ENCODE measurements at regions not wholly inside any gene's neighbourhood (a gene's known extent, or its start where the extent isn't known, plus 50 kb on each side); places are given as distances from the start of the nearest gene placed in this dataset.

DNA sequence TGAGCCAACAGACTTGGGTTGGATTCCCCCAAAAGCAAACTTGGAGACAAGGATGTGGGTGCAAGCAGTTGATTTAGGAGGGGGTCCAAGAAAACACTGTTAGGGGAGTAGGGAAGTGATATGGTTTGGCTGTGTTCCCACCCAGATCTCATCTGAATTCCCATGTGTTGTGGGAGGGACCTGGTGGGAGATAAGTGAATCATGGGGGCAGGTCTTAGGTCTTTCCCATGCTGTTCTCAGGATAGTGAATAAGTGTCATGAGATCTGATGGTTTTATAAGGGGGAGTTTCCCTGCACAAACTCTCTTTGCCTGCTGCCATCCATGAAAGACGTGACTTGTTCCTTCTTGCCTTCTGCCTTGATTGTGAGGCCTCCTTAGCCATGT lies 542.6 kb downstream of the DHX35 start:
- H3K4ac ChIP-seq (replicated peaks; ENCODE audit: insufficient read length, low read depth, low read length): no peak overlapping the region
- no peak for FAIRE-seq
- no peak overlapping the region for H3K23ac ChIP-seq (ENCODE audit: insufficient read length)
- no peak overlapping the region for H3K9ac ChIP-seq (replicated peaks in 1 of 4; ENCODE audit: extremely low read depth in 1 of 4, low read depth in 3 of 4, low read length in 3 of 4)
- no peaks in the 10 kb centered on the region for H3K36me3 ChIP-seq (ENCODE audit: control insufficient read depth in 2 of 4, insufficient read depth in 4 of 4, low read length in 3 of 4)
- no peaks in the 10 kb centered on the region for H3K79me1 ChIP-seq (ENCODE audit: low read depth, low read length)
- H2BK5ac ChIP-seq (ENCODE audit: low read depth, low read length): no peak overlapping the region
- no peaks in the 10 kb centered on the region for H3K27me3 ChIP-seq (replicated peaks in 1 of 4; ENCODE audit: control insufficient read depth in 3 of 4, extremely low read depth in 1 of 4, insufficient read depth in 3 of 4, low read length in 3 of 4)
- no peaks in the 10 kb centered on the region for H3K9me3 ChIP-seq (ENCODE audit: insufficient read depth in 2 of 2, low read depth in 1 of 2, low read length in 1 of 2)
- TF ChIP-seq USF2 (IDR thresholded peaks at IDR 0.05; ENCODE audit: low read length) (no peak), ATF3 (IDR thresholded peaks at IDR 0.05; ENCODE audit: insufficient read depth, low read depth, low read length) (no peak), SIRT6 (IDR thresholded peaks at IDR 0.05; ENCODE audit: low read length) (no peak), JUND (IDR thresholded peaks at IDR 0.05; ENCODE audit: low read length) (no peak), SIN3A (conservative IDR thresholded peaks at IDR 0.05 in 1 of 2, IDR thresholded peaks at IDR 0.05 in 1 of 2; ENCODE audit: low read depth in 1 of 2, low read length in 2 of 2) (no peak), JUN (IDR thresholded peaks at IDR 0.05; ENCODE audit: low read depth, low read length) (no peak), TEAD4 (IDR thresholded peaks at IDR 0.05; ENCODE audit: low read depth, low read length) (no peak), CREB1 (IDR thresholded peaks at IDR 0.05) (no peak), SRF (IDR thresholded peaks at IDR 0.05; ENCODE audit: low read depth, low read length) (no peak), GABPA (IDR thresholded peaks at IDR 0.05; ENCODE audit: borderline replicate concordance, insufficient read depth, low read length) (no peak), CTBP2 (IDR thresholded peaks at IDR 0.05; ENCODE audit: borderline replicate concordance, insufficient read depth, insufficient read length, low read length) (no peak), HDAC2 (IDR thresholded peaks at IDR 0.05; ENCODE audit: borderline replicate concordance in 1 of 2, low read depth in 2 of 2, low read length in 2 of 2) (no peak), CEBPB (IDR thresholded peaks at IDR 0.05; ENCODE audit: low read depth, low read length) (no peak)
- no peak overlapping the region for H3K56ac ChIP-seq (replicated peaks; ENCODE audit: insufficient read length, low read depth, low read length)
- H3K27ac ChIP-seq (ENCODE audit: low read depth, low read length): no peak overlapping the region
- WGBS, 2 experiments (ENCODE audit: extremely low coverage in 1 of 2, insufficient coverage in 1 of 2, insufficient read length in 1 of 2, insufficient replicate concordance in 2 of 2, low coverage in 1 of 2, low lambda C conversion rate in 2 of 2, missing lambda C conversion rate in 1 of 2): 88% methylated on average over 1 of the region's 1 CpG; no CpG with 5 or more reads in 1 of the 2 experiments
- H3K14ac ChIP-seq (ENCODE audit: insufficient read length): no peak overlapping the region
- no peak overlapping the region for H2BK120ac ChIP-seq (replicated peaks; ENCODE audit: low read depth, low read length)
- DNase-seq (ENCODE audit: low read depth in 1 of 2, low spot score in 2 of 2): no peak
- no peak overlapping the region for H4K5ac ChIP-seq (ENCODE audit: insufficient read length, low read depth, low read length)
- H2AFZ ChIP-seq (ENCODE audit: low read length): no peak overlapping the region
- H4K91ac ChIP-seq (replicated peaks; ENCODE audit: insufficient read length, low read length): no peak overlapping the region
- no peaks in the 10 kb centered on the region for H3K4me1 ChIP-seq (replicated peaks in 1 of 4; ENCODE audit: control insufficient read depth in 3 of 4, insufficient read depth in 4 of 4, low read length in 3 of 4)
- no peaks in the 10 kb centered on the region for H3K79me2 ChIP-seq (ENCODE audit: control insufficient read depth in 1 of 2, insufficient read depth in 2 of 2, low read length in 2 of 2)
- H3K18ac ChIP-seq (ENCODE audit: extremely low read depth, low read length): no peak overlapping the region
- H2BK15ac ChIP-seq (ENCODE audit: low read length): no peak overlapping the region
- no peak overlapping the region for H2AK5ac ChIP-seq (ENCODE audit: low read depth, low read length)
- H3K4me3 ChIP-seq (ENCODE audit: extremely low read depth in 1 of 4, insufficient read depth in 2 of 4, low read depth in 3 of 4, low read length in 4 of 4): no peak overlapping the region
- no peaks in the 10 kb centered on the region for H3K23me2 ChIP-seq (ENCODE audit: low read depth, low read length)
- ChIA-PET POLR2A (ENCODE audit: partially characterized antibody) (no interaction called here), CTCF (ENCODE audit: partially characterized antibody) (no interaction called here)
- no peak overlapping the region for H2BK20ac ChIP-seq (ENCODE audit: low read length)
- no peak overlapping the region for H2BK12ac ChIP-seq (ENCODE audit: low read depth, low read length)
- no peaks in the 10 kb centered on the region for H4K20me1 ChIP-seq (replicated peaks in 1 of 2; ENCODE audit: control insufficient read depth in 1 of 2, insufficient read depth in 2 of 2, low read length in 2 of 2)
- no peak overlapping the region for H3K4me2 ChIP-seq (ENCODE audit: insufficient read depth in 1 of 2, low read depth in 2 of 2, low read length in 2 of 2)
- H4K8ac ChIP-seq (ENCODE audit: extremely low read depth, insufficient read depth, low read length): no peak overlapping the region
